HT1080 (cell line): ENCODE measurements at regions not wholly inside any gene's neighbourhood (a gene's known extent, or its start where the extent isn't known, plus 50 kb on each side); places are given as distances from the start of the nearest gene placed in this dataset.
A peak's percentile ranks its signal among the peaks of the same experiment; 100 is the strongest.
"Not testable (repeated sequence)": the region's sequence is repeated elsewhere in the genome, so short reads cannot be mapped to it uniquely, and the experiment has no call there.

Experiments used
- DNase-seq: peaks from one replicate; pipeline ENCODE4 v3.0.0-alpha.2; 2015; ENCODE audit warnings: low read depth

GRCh38 chr2:60357996-60358395, 195.5 kb downstream of the BCL11A start:
- DNase-seq = no peak

GRCh38 chr2:60356346-60356745, 197.1 kb downstream of the BCL11A start:
- DNase-seq = no peak

- DNase-seq = no peak
Observed at GRCh38 chr2:60355849-60356261, 197.6 kb downstream of the BCL11A start.

GRCh38 chr2:60354713-60355112, 198.7 kb downstream of the BCL11A start:
- no peak for DNase-seq

GRCh38 chr2:60353863-60354262, 199.6 kb downstream of the BCL11A start:
- DNase-seq = no peak

GRCh38 chr2:60353406-60353800, 200.1 kb downstream of the BCL11A start:
- DNase-seq = no peak

GRCh38 chr2:60352491-60353405, 200.7 kb downstream of the BCL11A start:
- no peak for DNase-seq

GRCh38 chr2:60351802-60352201, 201.7 kb downstream of the BCL11A start:
- no peak for DNase-seq

GRCh38 chr2:60351321-60351720, 202.1 kb downstream of the BCL11A start:
- no peak for DNase-seq

- no peak for DNase-seq
Observed at GRCh38 chr2:60350791-60351190, 202.7 kb downstream of the BCL11A start.

- no peak for DNase-seq
Observed at GRCh38 chr2:60347781-60348180, 205.7 kb downstream of the BCL11A start.

GRCh38 chr2:60342491-60342890, 211.0 kb downstream of the BCL11A start:
- not testable (repeated sequence) for DNase-seq

GRCh38 chr2:60341151-60341550, 212.3 kb downstream of the BCL11A start:
- DNase-seq = no peak

GRCh38 chr2:60339286-60339685, 214.2 kb downstream of the BCL11A start:
- DNase-seq = no peak

GRCh38 chr2:60337142-60337497, 216.3 kb downstream of the BCL11A start:
- peak; percentile 6 for DNase-seq

GRCh38 chr2:60336442-60337141, 216.9 kb downstream of the BCL11A start:
- no peak for DNase-seq

GRCh38 chr2:60335533-60336237, 217.8 kb downstream of the BCL11A start:
- DNase-seq = no peak

GRCh38 chr2:60334610-60335009, 218.8 kb downstream of the BCL11A start:
- DNase-seq = no peak

- DNase-seq = no peak
Observed at GRCh38 chr2:60333264-60333663, 220.2 kb downstream of the BCL11A start.

GRCh38 chr2:60331115-60331809, 222.2 kb downstream of the BCL11A start:
- DNase-seq = peak; percentile 10

GRCh38 chr2:60329225-60329624, 224.2 kb downstream of the BCL11A start:
- DNase-seq = no peak
